H9 (cell line): ENCODE measurements at regions not wholly inside any gene's neighbourhood (a gene's known extent, or its start where the extent isn't known, plus 50 kb on each side); places are given as distances from the start of the nearest gene placed in this dataset.

ENCODE experiments used
- DNase-seq: peaks from one replicate; pipeline ENCODE4 v3.0.0-alpha.2; 2017
- H2AFZ ChIP-seq: one replicate; pipeline ENCODE4 v1.6.1; 2013; ENCODE audit warnings: mild to moderate bottlenecking, low read length, control low read depth, moderate library complexity
- H2AK5ac ChIP-seq: 2 replicates; pipeline ENCODE4 v1.6.1; 2013; ENCODE audit warnings: low read length, control low read depth, mixed read lengths; ENCODE audit not compliant: insufficient read length
- H2BK120ac ChIP-seq: one replicate; pipeline ENCODE4 v1.6.1; 2013; ENCODE audit warnings: low read depth, mild to moderate bottlenecking, low read length, control low read depth, inconsistent platforms; ENCODE audit not compliant: poor library complexity, severe bottlenecking
- H2BK12ac ChIP-seq: 2 replicates; pipeline ENCODE4 v1.6.1; 2013; ENCODE audit warnings: low read length, control low read depth, mixed read lengths, low read depth; ENCODE audit not compliant: insufficient read length
- H2BK15ac ChIP-seq: 2 replicates; pipeline ENCODE4 v1.6.1; 2013; ENCODE audit warnings: low read depth, low read length, control low read depth
- H2BK20ac ChIP-seq: one replicate; pipeline ENCODE4 v1.6.1; 2013; ENCODE audit warnings: low read depth, mild to moderate bottlenecking, low read length, control low read depth, inconsistent platforms; ENCODE audit not compliant: poor library complexity, severe bottlenecking
- H2BK5ac ChIP-seq: 2 replicates; pipeline ENCODE4 v1.6.1; 2013; ENCODE audit warnings: low read length, control low read depth, mixed read lengths; ENCODE audit not compliant: insufficient read length
- H3K14ac ChIP-seq: 2 replicates; pipeline ENCODE4 v1.6.1; 2013; ENCODE audit warnings: low read length, control low read depth; ENCODE audit not compliant: insufficient read depth
- H3K18ac ChIP-seq: 2 replicates; pipeline ENCODE4 v1.6.1; 2013; ENCODE audit warnings: low read depth, mild to moderate bottlenecking, mixed read lengths, low read length, control low read depth; ENCODE audit not compliant: insufficient read length
- H3K23ac ChIP-seq: 2 replicates; pipeline ENCODE4 v1.6.1; 2013; ENCODE audit warnings: low read length, control low read depth, mixed read lengths, low read depth; ENCODE audit not compliant: insufficient read length
- H3K23me2 ChIP-seq: 2 replicates; pipeline ENCODE4 v1.6.1; 2013; ENCODE audit warnings: low read depth, mild to moderate bottlenecking, mixed read lengths, low read length, control low read depth; ENCODE audit not compliant: insufficient read length, poor library complexity, severe bottlenecking
- H3K27ac ChIP-seq: 2 replicates; pipeline ENCODE4 v1.5.1; 2013; ENCODE audit warnings: low read length, control low read depth, mixed read lengths, low read depth; ENCODE audit not compliant: insufficient read length
- H3K27me3 ChIP-seq: 2 replicates; pipeline ENCODE4 v1.6.1; 2013; ENCODE audit warnings: low read length, control low read depth, inconsistent platforms; ENCODE audit not compliant: insufficient read depth
- H3K4ac ChIP-seq: 2 replicates; pipeline ENCODE4 v1.6.1; 2013; ENCODE audit warnings: low read depth, mild to moderate bottlenecking, control low read depth, inconsistent platforms, low read length, moderate library complexity
- H3K4me1 ChIP-seq: 2 replicates; pipeline ENCODE4 v1.6.1; 2013; ENCODE audit warnings: low read length, control low read depth, inconsistent platforms; ENCODE audit not compliant: insufficient read depth
- H3K4me2 ChIP-seq: 2 replicates; pipeline ENCODE4 v1.6.1; 2013; ENCODE audit warnings: low read length, control low read depth, mixed read lengths; ENCODE audit not compliant: insufficient read length, insufficient read depth
- H3K56ac ChIP-seq: 2 replicates; pipeline ENCODE4 v1.6.1; 2013; ENCODE audit warnings: low read depth, mild to moderate bottlenecking, mixed read lengths, low read length, control low read depth; ENCODE audit not compliant: insufficient read length
- H3K79me1 ChIP-seq: 2 replicates; pipeline ENCODE4 v1.6.1; 2013; ENCODE audit warnings: low read depth, mild to moderate bottlenecking, moderate library complexity, low read length, control low read depth, inconsistent platforms; ENCODE audit not compliant: insufficient read depth, poor library complexity, severe bottlenecking
- H3K79me2 ChIP-seq: 2 replicates; pipeline ENCODE4 v1.6.1; 2013; ENCODE audit warnings: low read length, control low read depth, inconsistent platforms; ENCODE audit not compliant: insufficient read depth
- H3K9ac ChIP-seq: 2 replicates; pipeline ENCODE4 v1.6.1; 2013; ENCODE audit warnings: low read length, control low read depth, mixed read lengths; ENCODE audit not compliant: insufficient read length; ENCODE audit errors: extremely low read depth
- H3K9me3 ChIP-seq: one replicate; pipeline ENCODE4 v1.6.1; 2013; ENCODE audit warnings: low read depth, low read length, inconsistent platforms; ENCODE audit not compliant: control insufficient read depth
- H3T11ph ChIP-seq: one replicate; pipeline ENCODE4 v1.6.1; 2013; ENCODE audit warnings: mild to moderate bottlenecking, low read length, control low read depth, inconsistent platforms
- H4K20me1 ChIP-seq: one replicate; pipeline ENCODE4 v1.6.1; 2013; ENCODE audit not compliant: control insufficient read depth, insufficient read length, insufficient read depth
- H4K5ac ChIP-seq: 2 replicates; pipeline ENCODE4 v1.6.1; 2013; ENCODE audit warnings: low read depth, mild to moderate bottlenecking, mixed read lengths, low read length, control low read depth; ENCODE audit not compliant: insufficient read length
- H4K8ac ChIP-seq: replicated peaks from 2 replicates; pipeline ENCODE4 v1.6.1; 2013; ENCODE audit warnings: low read length, control low read depth, mixed read lengths, low read depth; ENCODE audit not compliant: insufficient read length
- H4K91ac ChIP-seq: 2 replicates; pipeline ENCODE4 v1.6.1; 2013; ENCODE audit warnings: low read depth, mild to moderate bottlenecking, moderate library complexity, mixed read lengths, low read length, control low read depth; ENCODE audit not compliant: insufficient read length
- H3K27ac Mint-ChIP-seq, 3 experiments: 2 replicates in 2 of 3; 3 replicates in 1 of 3; pipeline ENCODE4 v1.8.0; 2020 to 2021; ENCODE audit warnings: mixed read lengths in 3 of 3, mild to moderate bottlenecking in 1 of 3, moderate library complexity in 1 of 3
- H3K27me3 Mint-ChIP-seq: 2 replicates; pipeline ENCODE4 v1.8.0; 2021; ENCODE audit warnings: low read depth, mild to moderate bottlenecking, moderate library complexity, mixed read lengths
- H3K36me3 Mint-ChIP-seq, 3 experiments: 2 replicates in 2 of 3; 3 replicates in 1 of 3; pipeline ENCODE4 v1.8.0; 2020 to 2021; ENCODE audit warnings: low read depth in 3 of 3, mixed read lengths in 3 of 3; ENCODE audit not compliant: insufficient read depth in 1 of 3
- H3K4me1 Mint-ChIP-seq, 2 experiments: 2 replicates each; pipeline ENCODE4 v1.8.0; 2020; ENCODE audit warnings: mixed read lengths in 2 of 2
- H3K4me3 Mint-ChIP-seq, 2 experiments: 2 replicates in 1 of 2; 3 replicates in 1 of 2; pipeline ENCODE4 v1.8.0; 2020 to 2021; ENCODE audit warnings: mild to moderate bottlenecking in 2 of 2, mixed read lengths in 2 of 2, moderate library complexity in 1 of 2
- H3K9me3 Mint-ChIP-seq, 2 experiments: 2 replicates in 1 of 2; 3 replicates in 1 of 2; pipeline ENCODE4 v1.8.0; 2020; ENCODE audit warnings: mild to moderate bottlenecking in 2 of 2, mixed read lengths in 2 of 2, moderate library complexity in 1 of 2
- CTCF ChIP-seq: fragments of 200-600 bp; sonication (generic); conservative IDR thresholded peaks from 3 replicates; pipeline ENCODE4 v1.8.0; 2021; ENCODE audit warnings: antibody characterized with exemption, mild to moderate bottlenecking
- WGBS: extraction: QIAGEN DNeasy Blood & Tissue Kit; methylation state at CpG from one replicate; pipeline ENCODE4 v1.1.7; 2013; ENCODE audit warnings: missing lambda C conversion rate, low lambda C conversion rate, mixed read lengths; ENCODE audit not compliant: insufficient read length; ENCODE audit errors: extremely low coverage; 5-methylcytosine and 5-hydroxymethylcytosine counted together

DNA sequence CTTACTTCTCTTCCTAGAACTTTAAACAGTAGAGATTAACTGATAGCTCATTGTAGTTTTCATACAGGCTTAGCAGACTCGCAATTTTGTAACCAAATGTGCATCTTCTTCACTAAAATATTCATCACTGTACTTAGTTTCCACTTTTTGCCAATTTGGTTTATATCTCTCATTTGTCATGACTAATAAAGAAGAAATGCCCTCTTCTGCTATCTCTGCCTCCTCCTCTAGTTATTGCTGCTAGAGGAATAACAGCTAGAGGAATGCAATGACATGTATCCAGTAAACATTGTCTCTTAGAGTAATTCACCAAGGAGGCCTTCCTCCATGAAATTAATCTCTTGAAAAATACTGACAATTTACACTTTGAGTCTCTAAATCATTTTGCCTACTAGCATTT, 115.5 kb upstream of the COX10 start:
- Histone ChIP-seq H3K27me3 (no peaks in the 10 kb centered on the region), H3K27ac (no peak overlapping the region), H4K20me1 (no peaks in the 10 kb centered on the region), H2BK15ac (no peak overlapping the region), H4K5ac (no peak overlapping the region), H2AK5ac (no peak overlapping the region), H3K9me3 (no peaks in the 10 kb centered on the region), H3K14ac (no peak overlapping the region), H3K79me1 (no peaks in the 10 kb centered on the region), H3T11ph (no peak overlapping the region), H3K4me1 (no peaks in the 10 kb centered on the region), H4K8ac (no peak overlapping the region), H2BK120ac (no peak overlapping the region), H3K4me2 (no peak overlapping the region), H4K91ac (no peak overlapping the region), H2BK5ac (no peak overlapping the region), H2BK20ac (no peak overlapping the region), H2AFZ (no peak overlapping the region), H3K56ac (no peak overlapping the region), H3K79me2 (no peaks in the 10 kb centered on the region), H3K4ac (no peak overlapping the region), H2BK12ac (no peak overlapping the region), H3K9ac (no peak overlapping the region), H3K23ac (no peak overlapping the region), H3K23me2 (no peaks in the 10 kb centered on the region), H3K18ac (no peak overlapping the region)
- no peak for DNase-seq
- Mint-ChIP-seq H3K4me1 (peaks cover 0 to 3% of the 10 kb centered on the region in 2 experiments; a peak in 1 of 4 replicates), H3K36me3 (0 out of 7 replicates have a peak, but pooled peaks cover 0 to 2% (median 0%) of the 10 kb centered on the region in 3 experiments), H3K9me3 (no peaks in the 10 kb centered on the region), H3K27ac (no peak overlapping the region), H3K27me3 (no peaks in the 10 kb centered on the region; the same call in 1 of the 2 replicates), H3K4me3 (no peak overlapping the region)
- TF ChIP-seq CTCF = no peak
- WGBS = no CpG with 5 or more reads among the region's 1 CpG
